GM19238 (cell line): ENCODE measurements at regions not wholly inside any gene's neighbourhood (a gene's known extent, or its start where the extent isn't known, plus 50 kb on each side); places are given as distances from the start of the nearest gene placed in this dataset.

Experiments used
- DNase-seq: peaks from one replicate; pipeline ENCODE4 v3.0.0; 2011; ENCODE audit warnings: low spot score; ENCODE audit not compliant: insufficient read length

DNA sequence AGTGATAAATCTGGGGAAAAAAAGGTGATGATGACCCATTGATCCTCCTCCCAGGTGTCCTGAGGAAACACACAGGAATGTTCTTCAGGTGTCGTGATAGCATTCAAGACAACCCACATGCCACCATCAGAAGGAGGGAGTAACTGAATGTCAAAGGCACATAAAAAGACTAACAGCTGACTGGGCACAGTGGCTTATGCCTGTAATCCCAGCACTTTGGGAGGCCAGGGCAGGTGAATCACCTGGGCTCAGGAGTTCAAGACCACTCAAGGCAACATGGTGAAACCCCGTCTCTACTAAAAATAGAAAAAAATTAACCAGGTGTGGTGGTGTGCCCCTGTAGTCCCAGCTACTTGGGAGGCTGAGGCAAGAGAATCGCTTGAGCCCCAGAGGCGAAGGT lies 82.3 kb upstream of the CST7 start:
- DNase-seq = no peak

- DNase-seq = no peak
These were observed 81.5 kb upstream of the CST7 start for GRCh38 chr20:24867556-24867955.

DNA sequence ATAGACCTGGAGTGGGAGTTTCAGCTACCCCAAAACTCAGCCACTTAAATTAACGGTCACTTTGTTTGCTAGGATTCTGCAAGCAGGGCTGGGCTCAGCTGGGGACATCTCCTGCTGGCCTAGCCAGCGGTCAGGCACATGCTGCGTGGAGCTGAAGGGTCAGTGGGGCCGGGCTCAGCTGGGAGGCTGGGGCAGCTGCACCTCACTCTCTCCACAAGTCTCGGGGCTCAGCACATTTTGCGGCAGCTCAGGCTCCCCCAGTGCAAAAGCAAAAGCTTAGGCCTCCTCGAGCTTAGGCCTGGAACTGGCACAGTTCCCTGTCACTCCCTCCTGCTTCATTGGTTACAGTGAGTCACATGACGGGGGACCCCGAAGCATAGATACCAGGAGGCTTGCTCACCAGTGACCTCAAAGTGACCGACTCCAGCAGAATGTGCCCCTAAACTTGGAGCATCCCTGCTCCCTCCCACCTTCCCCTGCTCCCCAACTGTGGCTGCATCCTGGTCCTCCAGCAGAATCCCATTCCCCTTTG lies 80.6 kb upstream of the CST7 start:
- no peak for DNase-seq

DNA sequence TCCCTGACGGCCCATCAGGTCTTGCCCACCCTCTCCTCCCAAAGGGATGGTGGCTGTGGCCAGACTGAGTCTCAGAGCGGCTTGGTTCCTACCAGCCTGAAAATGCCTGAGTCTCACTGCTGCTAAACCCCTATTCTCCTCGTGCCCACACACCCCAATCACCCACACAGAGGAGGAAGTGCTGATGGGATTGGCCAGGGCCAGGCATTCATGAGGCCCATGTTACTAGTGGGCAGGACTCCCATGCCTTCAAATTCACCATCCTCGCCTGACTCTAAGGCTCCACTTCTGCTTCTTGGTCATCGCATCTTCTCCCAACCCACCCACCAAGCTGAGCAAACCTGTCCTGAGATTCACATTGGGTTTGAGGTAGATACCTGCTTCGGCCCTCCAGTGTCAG lies 80.1 kb upstream of the CST7 start:
- DNase-seq = no peak

- DNase-seq = no peak
These were observed 79.0 kb upstream of the CST7 start for GRCh38 chr20:24870057-24870456.

GRCh38 chr20:24870881-24871280 lies 78.2 kb upstream of the CST7 start:
- DNase-seq = no peak

DNA sequence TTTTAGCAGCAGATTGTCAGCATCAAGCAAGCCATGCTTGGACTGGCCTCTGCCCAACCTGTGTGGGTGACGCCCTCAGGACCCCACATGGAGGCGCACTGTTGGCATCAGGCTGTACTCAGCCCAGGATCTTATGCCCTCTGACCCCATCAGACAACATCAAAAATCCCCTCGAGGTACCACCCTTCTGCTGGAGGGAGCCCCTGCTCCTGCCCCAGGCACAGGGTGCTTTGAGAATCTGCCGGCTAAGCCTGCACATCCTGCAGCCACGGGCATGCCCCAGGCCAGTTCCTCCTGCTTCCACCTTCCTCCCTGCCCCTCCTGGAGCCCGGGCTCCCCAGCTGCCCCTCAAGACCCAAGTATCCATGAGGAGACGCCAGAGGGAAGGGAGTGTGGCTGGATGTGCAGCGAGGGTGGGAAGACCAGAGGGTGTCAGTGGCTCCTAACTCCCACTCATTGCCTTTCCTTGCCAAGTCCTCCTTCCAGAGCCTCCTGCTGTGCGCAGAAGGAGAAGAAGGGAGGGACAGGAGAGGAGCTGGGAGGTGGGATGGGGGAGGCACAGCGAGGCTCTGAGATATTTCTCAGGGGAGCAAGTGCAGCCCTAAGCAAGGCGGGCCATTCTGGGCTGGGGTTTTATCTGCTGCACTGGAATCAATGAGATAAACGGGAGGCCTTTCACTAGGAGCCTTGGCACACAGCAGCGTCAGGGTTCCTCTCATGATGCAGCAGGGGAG lies 77.4 kb upstream of the CST7 start:
- no peak for DNase-seq

DNA sequence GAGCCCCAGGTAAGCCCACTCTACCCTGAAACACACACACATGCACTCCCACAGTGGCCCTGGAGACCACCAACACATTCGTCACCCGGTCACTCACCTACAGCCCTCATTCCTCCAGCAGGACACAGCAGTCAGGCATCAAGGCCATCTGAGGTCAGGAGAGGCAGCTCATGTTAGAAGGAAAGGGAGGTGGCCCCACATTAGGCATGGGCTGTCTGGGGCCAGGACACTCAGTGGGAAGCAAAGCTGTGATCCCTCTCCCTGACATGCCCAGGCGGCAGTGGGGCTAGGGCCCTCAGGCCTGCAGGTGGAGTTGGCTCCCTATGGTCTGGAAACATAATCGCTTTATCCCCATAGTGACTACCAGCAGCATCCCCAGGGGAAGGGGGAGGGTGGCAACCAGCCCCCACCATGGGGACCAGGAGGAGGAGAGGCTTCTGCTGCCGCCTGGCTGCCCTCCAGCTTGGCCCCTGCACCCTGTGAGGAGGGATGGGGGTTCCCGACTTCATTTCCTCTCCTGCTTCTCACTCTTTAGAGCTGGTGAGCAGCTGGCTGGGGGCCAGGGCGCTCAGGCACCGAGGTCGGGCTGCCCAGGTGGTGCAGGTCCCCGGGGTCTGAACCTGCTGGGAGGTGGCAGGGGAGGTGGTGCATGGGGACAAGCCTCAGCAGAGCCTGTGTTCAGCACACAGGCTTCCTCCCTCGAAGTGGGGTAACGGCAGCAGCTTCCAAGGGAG lies 76.6 kb upstream of the CST7 start:
- no peak for DNase-seq

- no peak for DNase-seq
These were observed 75.9 kb upstream of the CST7 start for GRCh38 chr20:24873025-24873620.

DNA sequence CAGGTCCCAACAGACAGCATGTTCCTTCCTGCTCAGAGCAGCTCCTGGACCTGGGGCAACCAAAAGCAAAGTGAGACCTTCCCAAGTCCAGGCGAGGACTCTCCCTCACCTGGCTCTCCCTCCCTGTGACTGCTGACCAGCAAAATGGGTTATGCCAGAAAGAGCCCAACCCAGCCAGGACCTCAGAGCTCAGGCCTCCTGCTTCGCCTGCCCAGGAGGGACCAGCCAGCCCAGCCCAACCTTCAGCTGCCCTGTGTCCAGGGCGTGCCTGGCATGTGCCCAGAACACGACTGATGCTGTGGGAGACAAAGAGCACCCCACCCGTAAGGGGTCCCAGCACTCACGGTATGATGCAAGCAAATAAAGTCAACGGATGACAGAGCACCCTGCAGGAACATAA lies 74.0 kb upstream of the CST7 start:
- no peak for DNase-seq

DNA sequence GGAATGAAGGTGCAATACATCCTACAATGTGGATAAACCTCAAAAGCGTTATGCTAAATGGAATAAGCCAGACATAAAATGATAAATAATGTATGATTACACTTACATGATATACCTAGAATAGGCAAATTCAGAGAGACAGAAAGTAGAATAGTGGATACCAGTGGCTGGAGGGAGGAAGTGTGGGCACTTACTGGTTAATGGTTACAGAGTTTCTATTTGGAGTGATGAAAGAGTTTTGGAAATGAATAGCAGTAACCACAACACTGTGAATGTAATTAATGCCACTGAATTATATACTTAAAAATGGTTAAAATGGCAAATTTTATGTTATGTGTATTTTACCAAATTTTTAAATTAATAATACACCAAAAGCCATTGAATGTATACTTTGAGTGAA lies 71.4 kb upstream of the CST7 start:
- no peak for DNase-seq

DNA sequence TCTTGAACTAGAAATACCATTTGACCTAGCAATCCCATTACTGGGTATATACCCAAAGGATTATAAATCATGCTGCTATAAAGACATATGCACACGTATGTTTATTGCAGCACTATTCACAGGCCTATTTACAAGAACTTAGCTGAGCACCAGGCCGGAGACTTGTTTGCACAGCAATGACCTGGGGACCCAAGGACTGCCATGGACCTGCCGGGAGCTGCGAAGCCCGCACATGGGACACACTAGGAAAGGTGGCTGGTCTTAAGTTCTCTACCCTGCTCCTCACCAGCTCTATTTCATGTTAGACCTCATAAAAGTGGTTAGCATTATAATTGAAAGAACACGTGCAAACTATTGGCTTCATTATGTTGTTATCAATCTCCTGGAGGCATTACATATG lies 70.4 kb upstream of the CST7 start:
- DNase-seq = no peak

DNA sequence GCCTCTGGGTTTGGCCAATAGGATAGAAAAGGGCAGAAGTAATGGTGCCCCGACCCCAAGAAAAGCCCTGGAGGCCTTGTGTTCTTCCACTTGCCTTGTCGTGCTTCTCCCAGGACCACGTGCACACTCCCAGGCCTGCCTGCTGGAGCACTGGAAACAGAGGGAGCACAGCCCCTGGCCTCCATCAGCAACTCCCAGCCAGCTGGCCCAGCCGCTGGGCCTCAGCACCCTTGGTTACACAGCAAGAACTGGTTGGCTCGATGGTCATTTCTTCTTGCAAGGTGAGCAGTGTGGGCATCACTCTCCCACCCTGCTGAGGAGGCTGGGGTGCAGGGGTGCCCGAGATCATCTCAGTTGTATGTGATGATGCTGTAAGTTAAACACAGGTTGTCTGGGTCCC lies 69.2 kb upstream of the CST7 start:
- DNase-seq = no peak

DNA sequence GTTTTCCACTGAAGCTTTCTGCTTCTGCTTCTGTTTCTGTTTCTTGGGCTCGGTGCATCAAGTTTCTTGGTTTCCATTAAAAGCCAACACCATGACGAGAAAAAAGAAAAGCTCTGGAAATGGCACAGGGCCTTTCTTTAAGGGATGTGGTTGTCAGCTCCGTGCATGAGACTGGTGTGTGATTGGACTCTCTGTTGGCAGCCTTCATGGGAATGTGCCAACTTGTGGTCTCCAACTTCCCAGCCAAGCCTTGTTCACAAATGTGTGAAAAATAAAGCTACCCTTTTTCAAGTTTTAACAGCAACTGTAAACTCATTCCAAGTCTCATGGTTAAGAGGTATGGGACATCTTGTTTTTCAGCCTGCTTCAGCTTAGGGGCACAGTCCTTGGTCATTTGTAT lies 68.7 kb upstream of the CST7 start:
- DNase-seq = no peak

- no peak for DNase-seq
These were observed 58.8 kb upstream of the CST7 start for GRCh38 chr20:24890286-24890685.

DNA sequence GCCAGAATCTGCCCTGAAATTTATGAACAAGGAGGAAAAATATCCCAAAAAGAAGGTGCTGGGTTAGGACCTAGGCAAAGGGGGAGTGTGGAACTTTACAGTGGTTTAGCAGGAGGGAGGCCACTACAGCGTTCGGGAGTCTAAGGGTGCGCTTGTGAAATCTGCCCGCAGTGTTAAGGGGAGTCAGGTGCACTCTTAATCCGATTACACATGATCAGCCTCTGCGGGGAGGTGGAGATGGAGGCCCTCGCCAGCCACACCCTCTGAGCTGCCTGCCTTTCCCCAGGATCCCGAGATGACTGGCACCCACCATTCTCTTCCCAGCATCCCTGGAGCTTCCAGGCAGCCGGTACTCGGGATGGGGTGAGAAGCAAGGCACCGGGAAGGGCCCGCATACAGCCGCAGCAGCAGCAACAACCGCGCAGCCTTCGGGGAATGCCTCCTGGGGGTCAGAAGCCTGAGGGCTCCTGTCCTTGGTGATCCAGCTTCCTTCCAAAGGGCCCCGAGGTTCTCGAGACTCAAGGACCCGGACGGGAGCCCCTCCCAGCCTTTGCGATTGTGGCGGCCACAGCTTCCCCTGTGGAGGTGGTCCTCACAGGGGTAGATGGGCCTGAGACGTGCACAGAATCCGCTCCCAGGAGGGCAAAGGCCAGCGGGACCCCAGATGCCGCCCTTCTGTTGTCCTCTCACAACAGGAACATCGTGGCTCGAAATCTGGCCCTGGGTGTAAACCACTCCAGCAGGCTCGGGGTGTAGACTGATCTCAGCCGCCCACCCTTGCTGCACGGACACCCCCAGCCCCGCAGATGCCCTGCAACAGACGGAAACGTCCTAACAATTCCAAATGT lies 57.3 kb upstream of the CST7 start:
- DNase-seq = no peak

DNA sequence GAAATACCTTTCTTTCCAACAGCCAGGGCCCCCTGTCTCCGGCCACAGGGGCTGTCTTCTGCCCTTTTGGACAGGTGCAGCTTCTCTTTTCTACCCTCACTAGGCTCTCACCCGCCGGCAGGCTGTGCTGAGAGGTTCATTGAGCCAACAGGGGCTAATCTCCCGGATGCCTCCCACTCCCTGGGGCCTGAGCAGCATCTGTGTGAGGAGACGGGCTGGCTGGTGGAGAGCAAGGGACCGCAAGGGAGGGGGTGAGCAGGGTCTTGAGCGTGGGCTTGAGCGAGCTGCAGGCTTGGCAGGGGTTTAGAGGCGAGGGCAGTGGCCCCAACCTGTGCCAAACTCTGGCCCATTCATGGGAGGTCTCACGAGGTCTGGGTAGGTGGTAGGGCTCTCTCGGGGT lies 56.5 kb upstream of the CST7 start:
- no peak for DNase-seq

GRCh38 chr20:24892931-24893330 lies 56.1 kb upstream of the CST7 start:
- no peak for DNase-seq

GRCh38 chr20:24894488-24894887 lies 54.6 kb upstream of the CST7 start:
- no peak for DNase-seq

- DNase-seq = no peak
These were observed 54.1 kb upstream of the CST7 start for GRCh38 chr20:24894967-24895366.

DNA sequence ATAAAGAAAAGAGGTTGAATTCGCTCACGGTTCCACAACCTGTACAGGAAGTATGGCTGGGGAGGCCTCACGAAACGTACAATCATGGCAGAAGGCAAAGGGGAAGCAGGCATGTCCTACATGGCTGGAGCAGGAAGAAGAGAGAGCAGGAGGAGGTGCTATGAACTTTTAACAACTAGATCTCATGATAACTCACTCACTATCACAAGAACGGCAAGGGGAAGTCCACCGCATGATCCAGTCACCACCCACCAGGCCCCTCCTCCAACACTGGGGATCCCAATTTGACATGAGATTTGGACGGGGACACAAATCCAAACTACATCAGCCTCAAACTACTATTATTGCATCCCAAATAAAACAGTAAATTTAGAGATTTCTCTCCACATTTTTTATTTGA lies 53.6 kb upstream of the CST7 start:
- DNase-seq = no peak
